ENCODE measurements at regions not wholly inside any gene's neighbourhood (a gene's known extent, or its start where the extent isn't known, plus 50 kb on each side); places are given as distances from the start of the nearest gene placed in this dataset.

DNA sequence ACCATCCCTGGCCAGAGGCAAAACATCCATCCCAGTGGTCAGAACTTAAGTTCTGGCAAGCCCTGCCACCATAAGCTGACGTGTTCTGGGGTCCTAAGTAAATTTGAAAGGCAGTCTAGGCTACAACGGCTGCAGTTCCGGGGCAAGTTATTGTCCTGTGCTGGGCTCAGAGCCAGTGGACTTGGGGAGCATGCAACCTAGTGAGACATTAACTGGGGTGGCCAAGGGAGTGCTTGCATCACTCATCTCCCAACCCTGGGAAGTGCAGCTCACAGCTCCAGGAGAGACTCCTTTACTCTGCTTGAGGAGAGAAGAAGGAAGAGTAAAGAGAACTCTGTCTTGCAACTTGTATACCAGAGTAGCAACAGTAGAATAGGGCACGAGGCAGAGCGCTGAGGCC is 425.4 kb upstream of the PITX2 start:
- H3K9me3 ChIP-seq (ENCODE audit: control insufficient read depth in 2 of 3, insufficient read depth in 1 of 3, low read length in 3 of 3), result peaks cover 0 to 4% (median 0%) of the 10 kb centered on the region in 3 donors
- no peak for TF ChIP-seq CTCF (IDR thresholded peaks at IDR 0.05; ENCODE audit: borderline replicate concordance, extremely low read depth, insufficient read depth)
- H3K36me3 ChIP-seq (ENCODE audit: control insufficient read depth in 2 of 3, insufficient read depth in 3 of 3, low read length in 3 of 3), result no peaks in the 10 kb centered on the region
- DNase-seq (no peak), FAIRE-seq (no peak)
- intact Hi-C loops (cut with DNase I), result no loop called here
- H3K4me3 ChIP-seq (ENCODE audit: low read length in 3 of 3), result no peak overlapping the region
- H3K27me3 ChIP-seq (ENCODE audit: control insufficient read depth, insufficient read depth, low read length), result no peaks in the 10 kb centered on the region
- H3K27ac ChIP-seq (ENCODE audit: low read depth in 2 of 2, low read length in 2 of 2), result no peak overlapping the region
- no peaks in the 10 kb centered on the region for H3K4me1 ChIP-seq (ENCODE audit: control insufficient read depth in 2 of 3, insufficient read depth in 2 of 3, low read depth in 1 of 3, low read length in 3 of 3)
- H3K9ac ChIP-seq (ENCODE audit: low read length in 3 of 3), result no peak overlapping the region

DNA sequence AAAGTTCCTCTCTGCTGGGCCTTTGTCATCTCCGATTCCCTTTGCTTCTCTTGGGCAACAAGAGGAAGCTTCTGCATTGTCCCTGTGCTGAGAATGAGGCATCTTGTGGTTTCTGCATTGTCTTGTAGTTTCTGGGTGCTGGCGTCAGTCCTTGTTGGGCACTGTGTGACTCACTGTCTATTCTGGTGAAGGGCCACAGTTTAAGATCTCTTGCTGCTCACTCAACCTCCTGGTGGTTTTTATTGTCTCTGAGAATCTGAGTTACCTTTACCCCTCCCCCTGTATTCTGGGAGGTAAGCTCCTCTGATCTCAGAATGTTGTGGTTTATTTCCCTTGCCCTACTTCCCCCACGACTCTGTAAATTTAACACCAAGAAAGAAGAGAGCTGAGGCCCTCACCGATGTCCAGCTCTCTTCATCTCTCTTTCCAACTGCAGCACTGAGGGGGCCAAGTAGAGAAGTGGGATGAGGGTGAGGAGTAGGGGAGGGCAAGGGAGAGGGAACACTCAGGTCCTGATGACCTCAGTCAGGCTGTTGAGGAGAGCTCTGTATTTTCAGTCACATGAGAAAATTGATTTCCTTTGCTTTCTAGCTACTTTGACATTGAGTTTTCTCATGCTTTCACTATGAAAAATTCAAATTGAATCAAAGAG is 441.6 kb upstream of the PITX2 start:
- Histone ChIP-seq H3K27me3 (ENCODE audit: control insufficient read depth, insufficient read depth, low read length) (no peaks in the 10 kb centered on the region), H3K36me3 (ENCODE audit: control insufficient read depth in 2 of 3, insufficient read depth in 3 of 3, low read length in 3 of 3) (no peaks in the 10 kb centered on the region), H3K27ac (ENCODE audit: low read depth in 2 of 2, low read length in 2 of 2) (no peak overlapping the region), H3K4me1 (ENCODE audit: control insufficient read depth in 2 of 3, insufficient read depth in 2 of 3, low read depth in 1 of 3, low read length in 3 of 3) (no peaks in the 10 kb centered on the region), H3K9me3 (ENCODE audit: control insufficient read depth in 2 of 3, insufficient read depth in 1 of 3, low read length in 3 of 3) (no peaks in the 10 kb centered on the region), H3K4me3 (ENCODE audit: low read length in 3 of 3) (no peak overlapping the region), H3K9ac (ENCODE audit: low read length in 3 of 3) (no peak overlapping the region)
- intact Hi-C loops (cut with DNase I), result no loop called here
- FAIRE-seq (no peak), DNase-seq (no peak)
- no peak for TF ChIP-seq CTCF (IDR thresholded peaks at IDR 0.05; ENCODE audit: borderline replicate concordance, extremely low read depth, insufficient read depth)

DNA sequence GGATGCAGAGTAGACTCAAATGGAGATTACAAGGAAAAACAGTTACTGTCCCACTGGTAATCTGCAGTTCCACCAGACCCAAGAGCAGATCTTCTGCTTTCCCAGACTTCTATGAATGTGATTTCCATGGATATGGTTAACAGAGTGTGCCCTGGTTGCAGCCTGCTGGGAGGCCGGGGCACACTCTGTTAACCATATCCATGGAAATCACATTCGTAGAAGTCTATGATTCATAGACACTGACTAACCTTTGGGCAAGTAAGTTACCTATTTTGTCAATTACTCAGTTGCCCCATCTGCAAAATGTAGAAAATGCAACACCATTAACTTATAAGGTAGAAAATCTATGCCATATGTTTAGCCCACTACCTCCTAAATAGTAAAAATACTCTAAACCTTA is 443.1 kb upstream of the PITX2 start:
- Histone ChIP-seq H3K9me3 (ENCODE audit: control insufficient read depth in 2 of 3, insufficient read depth in 1 of 3, low read length in 3 of 3) (no peaks in the 10 kb centered on the region), H3K36me3 (ENCODE audit: control insufficient read depth in 2 of 3, insufficient read depth in 3 of 3, low read length in 3 of 3) (no peaks in the 10 kb centered on the region), H3K9ac (ENCODE audit: low read length in 3 of 3) (no peak overlapping the region), H3K27ac (ENCODE audit: low read depth in 2 of 2, low read length in 2 of 2) (no peak overlapping the region), H3K27me3 (ENCODE audit: control insufficient read depth, insufficient read depth, low read length) (no peaks in the 10 kb centered on the region), H3K4me1 (ENCODE audit: control insufficient read depth in 2 of 3, insufficient read depth in 2 of 3, low read depth in 1 of 3, low read length in 3 of 3) (no peaks in the 10 kb centered on the region), H3K4me3 (ENCODE audit: low read length in 3 of 3) (no peak overlapping the region)
- DNase-seq (no peak), FAIRE-seq (no peak)
- intact Hi-C loops (cut with DNase I), result no loop called here
- TF ChIP-seq CTCF (IDR thresholded peaks at IDR 0.05; ENCODE audit: borderline replicate concordance, extremely low read depth, insufficient read depth), result no peak

DNA sequence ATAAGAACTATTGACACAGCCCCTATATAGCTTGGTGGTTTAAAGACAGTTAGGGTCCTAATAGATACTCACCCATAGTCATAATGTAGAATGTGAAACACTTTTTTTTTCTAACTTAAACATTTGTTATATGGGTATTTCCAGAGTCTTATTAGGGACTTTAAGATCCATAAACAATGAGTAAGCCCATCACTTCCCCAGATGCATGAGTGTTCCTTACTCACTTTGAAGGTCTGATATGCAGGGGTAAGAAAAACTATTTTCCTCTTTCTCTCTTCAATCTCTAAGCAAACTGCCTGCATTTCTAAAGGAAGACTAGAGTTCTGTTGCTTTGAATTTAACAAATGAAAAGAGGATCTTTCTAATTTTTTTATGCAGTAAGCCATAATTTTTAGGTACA is 443.6 kb upstream of the PITX2 start:
- Histone ChIP-seq H3K4me1 (ENCODE audit: control insufficient read depth in 2 of 3, insufficient read depth in 2 of 3, low read depth in 1 of 3, low read length in 3 of 3) (no peaks in the 10 kb centered on the region), H3K9ac (ENCODE audit: low read length in 3 of 3) (no peak overlapping the region), H3K36me3 (ENCODE audit: control insufficient read depth in 2 of 3, insufficient read depth in 3 of 3, low read length in 3 of 3) (no peaks in the 10 kb centered on the region), H3K9me3 (ENCODE audit: control insufficient read depth in 2 of 3, insufficient read depth in 1 of 3, low read length in 3 of 3) (no peaks in the 10 kb centered on the region), H3K27ac (ENCODE audit: low read depth in 2 of 2, low read length in 2 of 2) (no peak overlapping the region), H3K27me3 (ENCODE audit: control insufficient read depth, insufficient read depth, low read length) (no peaks in the 10 kb centered on the region), H3K4me3 (ENCODE audit: low read length in 3 of 3) (no peak overlapping the region)
- DNase-seq, result no peak
- intact Hi-C loops (cut with DNase I), result no loop called here
- TF ChIP-seq CTCF (IDR thresholded peaks at IDR 0.05; ENCODE audit: borderline replicate concordance, extremely low read depth, insufficient read depth), result no peak
- no peak for FAIRE-seq
